ENCODE measurements at regions not wholly inside any gene's neighbourhood (a gene's known extent, or its start where the extent isn't known, plus 50 kb on each side); places are given as distances from the start of the nearest gene placed in this dataset.

- no peak for TF ChIP-seq EZH2 (IDR thresholded peaks at IDR 0.05)
- TF ChIP-seq POLR2AphosphoS5 (IDR thresholded peaks at IDR 0.05; ENCODE audit: borderline replicate concordance, low read depth, low read length): no peak
These were observed 155.4 kb upstream of the FHL2 start for GRCh38 chr2:105554235-105554634.

Measured in SK-N-MC (cell line).